GM20000 (cell line): ENCODE measurements at regions not wholly inside any gene's neighbourhood (a gene's known extent, or its start where the extent isn't known, plus 50 kb on each side); places are given as distances from the start of the nearest gene placed in this dataset.

ENCODE experiments used
- DNase-seq: peaks from one replicate; pipeline ENCODE4 v3.0.0; 2012; ENCODE audit warnings: low spot score
- CTCF ChIP-seq: IDR thresholded peaks from 2 replicates; pipeline ENCODE4 v1.5.1; 2012; ENCODE audit warnings: mild to moderate bottlenecking, control low read depth; ENCODE audit errors: extremely low read depth, missing control alignments

GRCh38 chr20:52766645-52767435 lies 205.3 kb upstream of the TSHZ2 start:
- no peak for DNase-seq
- no peak for TF ChIP-seq CTCF

- DNase-seq: no peak
- TF ChIP-seq CTCF: no peak
Observed at GRCh38 chr20:52763321-52763853, 208.8 kb upstream of the TSHZ2 start.

- TF ChIP-seq CTCF: no peak
- no peak for DNase-seq
Observed at GRCh38 chr20:52761867-52762266, 210.3 kb upstream of the TSHZ2 start.

- DNase-seq: no peak
- TF ChIP-seq CTCF: no peak
Observed at GRCh38 chr20:52760791-52761190, 211.4 kb upstream of the TSHZ2 start.

- DNase-seq: no peak
- TF ChIP-seq CTCF: no peak
Observed at GRCh38 chr20:52757411-52757810, 214.7 kb upstream of the TSHZ2 start.

- DNase-seq: no peak
- no peak for TF ChIP-seq CTCF
Observed at GRCh38 chr20:52755744-52756143, 216.4 kb upstream of the TSHZ2 start.

- no peak for TF ChIP-seq CTCF
- no peak for DNase-seq
Observed at GRCh38 chr20:52754366-52754765, 217.8 kb upstream of the TSHZ2 start.
